ENCODE measurements at regions not wholly inside any gene's neighbourhood (a gene's known extent, or its start where the extent isn't known, plus 50 kb on each side); places are given as distances from the start of the nearest gene placed in this dataset.

DNA sequence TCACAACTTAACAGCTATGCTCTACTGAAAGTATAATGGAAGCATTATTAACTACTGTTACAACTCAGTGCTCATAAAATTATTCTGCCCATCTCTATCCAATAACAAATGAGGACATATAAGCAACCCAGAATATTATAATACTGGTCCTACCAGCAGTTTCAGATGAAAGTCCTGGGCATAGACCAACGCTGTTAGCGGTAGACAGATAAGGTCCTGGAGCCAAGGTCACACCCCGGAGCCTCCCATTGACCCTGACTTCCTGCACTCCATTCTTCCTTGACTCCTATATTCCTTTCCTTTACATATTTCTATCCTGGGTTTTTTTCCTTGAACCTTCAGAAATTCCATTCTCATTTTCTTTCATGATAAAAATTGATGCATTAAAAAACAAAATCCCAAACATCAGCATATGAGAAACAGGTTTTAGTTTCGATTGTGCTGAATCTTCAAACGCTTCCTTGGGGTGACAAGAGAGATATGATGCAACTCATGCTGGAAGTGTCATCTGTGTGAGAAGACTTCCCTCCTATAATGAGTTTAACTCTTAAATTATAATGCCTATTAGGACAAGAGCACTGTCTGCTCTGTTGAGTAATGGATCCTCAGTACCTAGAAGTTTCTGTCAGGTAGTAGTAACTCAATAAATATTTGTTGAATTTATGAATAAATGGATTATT lies 831.1 kb downstream of the LRRIQ3 start:
- TF ChIP-seq POLR2A (IDR thresholded peaks at IDR 0.05) (no peak), CTCF (IDR thresholded peaks at IDR 0.05) (no peak)

Data from heart left ventricle (tissue), 13 donors.